Activated T-cell treated with anti-CD3 and anti-CD28 coated beads for 24 hours (primary cell): ENCODE measurements at regions not wholly inside any gene's neighbourhood (a gene's known extent, or its start where the extent isn't known, plus 50 kb on each side); places are given as distances from the start of the nearest gene placed in this dataset.
"Not testable (repeated sequence)": the region's sequence is repeated elsewhere in the genome, so short reads cannot be mapped to it uniquely, and the experiment has no call there.

Source experiments
- DNase-seq: peaks from one replicate; pipeline ENCODE4 v3.0.0-alpha.2; 2020; ENCODE audit warnings: low read depth

GRCh38 chr17:77086433-77087010, 54.2 kb upstream of the SEC14L1 start:
- DNase-seq = peak; percentile 68

GRCh38 chr17:77087650-77088454, 52.9 kb upstream of the SEC14L1 start:
- no peak for DNase-seq

GRCh38 chr17:77088455-77089123, 52.2 kb upstream of the SEC14L1 start:
- peak; percentile 87 for DNase-seq

GRCh38 chr17:77089124-77089490, 51.7 kb upstream of the SEC14L1 start:
- DNase-seq = no peak

- not testable (repeated sequence) for DNase-seq
Observed at GRCh38 chr17:77089949-77090348, 50.8 kb upstream of the SEC14L1 start.

- DNase-seq = no peak
Observed at GRCh38 chr17:77090476-77090875, 50.3 kb upstream of the SEC14L1 start.
